ENCODE measurements at regions not wholly inside any gene's neighbourhood (a gene's known extent, or its start where the extent isn't known, plus 50 kb on each side); places are given as distances from the start of the nearest gene placed in this dataset.

- TF ChIP-seq, protein P1, sequence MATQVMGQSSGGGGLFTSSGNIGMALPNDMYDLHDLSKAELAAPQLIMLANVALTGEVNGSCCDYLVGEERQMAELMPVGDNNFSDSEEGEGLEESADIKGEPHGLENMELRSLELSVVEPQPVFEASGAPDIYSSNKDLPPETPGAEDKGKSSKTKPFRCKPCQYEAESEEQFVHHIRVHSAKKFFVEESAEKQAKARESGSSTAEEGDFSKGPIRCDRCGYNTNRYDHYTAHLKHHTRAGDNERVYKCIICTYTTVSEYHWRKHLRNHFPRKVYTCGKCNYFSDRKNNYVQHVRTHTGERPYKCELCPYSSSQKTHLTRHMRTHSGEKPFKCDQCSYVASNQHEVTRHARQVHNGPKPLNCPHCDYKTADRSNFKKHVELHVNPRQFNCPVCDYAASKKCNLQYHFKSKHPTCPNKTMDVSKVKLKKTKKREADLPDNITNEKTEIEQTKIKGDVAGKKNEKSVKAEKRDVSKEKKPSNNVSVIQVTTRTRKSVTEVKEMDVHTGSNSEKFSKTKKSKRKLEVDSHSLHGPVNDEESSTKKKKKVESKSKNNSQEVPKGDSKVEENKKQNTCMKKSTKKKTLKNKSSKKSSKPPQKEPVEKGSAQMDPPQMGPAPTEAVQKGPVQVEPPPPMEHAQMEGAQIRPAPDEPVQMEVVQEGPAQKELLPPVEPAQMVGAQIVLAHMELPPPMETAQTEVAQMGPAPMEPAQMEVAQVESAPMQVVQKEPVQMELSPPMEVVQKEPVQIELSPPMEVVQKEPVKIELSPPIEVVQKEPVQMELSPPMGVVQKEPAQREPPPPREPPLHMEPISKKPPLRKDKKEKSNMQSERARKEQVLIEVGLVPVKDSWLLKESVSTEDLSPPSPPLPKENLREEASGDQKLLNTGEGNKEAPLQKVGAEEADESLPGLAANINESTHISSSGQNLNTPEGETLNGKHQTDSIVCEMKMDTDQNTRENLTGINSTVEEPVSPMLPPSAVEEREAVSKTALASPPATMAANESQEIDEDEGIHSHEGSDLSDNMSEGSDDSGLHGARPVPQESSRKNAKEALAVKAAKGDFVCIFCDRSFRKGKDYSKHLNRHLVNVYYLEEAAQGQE (IDR thresholded peaks at IDR 0.05; ENCODE audit: insufficient read depth in 1 of 2, low read depth in 2 of 2, low read length in 2 of 2): no peak
- TF ChIP-seq FOXP2 (optimal IDR thresholded peaks at IDR 0.05; ENCODE audit: borderline replicate concordance, extremely low read depth, extremely low read length, insufficient read depth) (no peak), POLR2AphosphoS5 (IDR thresholded peaks at IDR 0.05; ENCODE audit: low read depth, low read length) (no peak), TAF1 (IDR thresholded peaks at IDR 0.05; ENCODE audit: borderline replicate concordance, insufficient read depth, low read length) (no peak), SIN3A (IDR thresholded peaks at IDR 0.05; ENCODE audit: borderline replicate concordance, insufficient read depth, low read length) (no peak)
Observed at GRCh38 chr17:72432143-72432621, 311.4 kb downstream of the SOX9 start.

- no peak for TF ChIP-seq TAF1 (IDR thresholded peaks at IDR 0.05; ENCODE audit: borderline replicate concordance, insufficient read depth, low read length)
- TF ChIP-seq, protein P1 (IDR thresholded peaks at IDR 0.05; ENCODE audit: insufficient read depth in 1 of 2, low read depth in 2 of 2, low read length in 2 of 2): no peak
- TF ChIP-seq POLR2AphosphoS5 (IDR thresholded peaks at IDR 0.05; ENCODE audit: low read depth, low read length): no peak
Observed at GRCh38 chr17:72432881-72433280, 312.1 kb downstream of the SOX9 start.

DNA sequence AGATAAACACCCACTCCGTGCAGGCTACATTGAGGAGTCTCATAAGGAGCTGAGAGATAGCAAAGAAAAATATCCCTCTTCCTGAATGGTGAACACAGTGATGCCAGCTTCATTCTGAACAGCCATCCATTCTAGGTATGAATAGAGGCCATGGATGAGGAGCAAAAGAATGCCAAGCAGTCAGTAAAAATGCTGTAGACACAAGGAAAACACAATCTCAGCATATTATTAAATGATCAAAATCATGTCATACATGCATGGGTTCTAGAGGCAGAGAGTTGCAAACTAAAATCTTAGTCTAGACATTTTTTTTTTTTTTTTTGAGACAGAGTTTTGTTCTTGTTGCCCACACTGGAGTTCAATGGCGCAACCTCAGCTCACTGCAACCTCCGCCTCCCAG is 313.0 kb downstream of the SOX9 start:
- TF ChIP-seq SIN3A (IDR thresholded peaks at IDR 0.05; ENCODE audit: borderline replicate concordance, insufficient read depth, low read length): no peak
- TF ChIP-seq, protein P1 (IDR thresholded peaks at IDR 0.05; ENCODE audit: insufficient read depth in 1 of 2, low read depth in 2 of 2, low read length in 2 of 2): no peak
- no peak for TF ChIP-seq TAF1 (IDR thresholded peaks at IDR 0.05; ENCODE audit: borderline replicate concordance, insufficient read depth, low read length)
- no peak for TF ChIP-seq FOXP2 (optimal IDR thresholded peaks at IDR 0.05; ENCODE audit: borderline replicate concordance, extremely low read depth, extremely low read length, insufficient read depth)
- no peak for TF ChIP-seq POLR2AphosphoS5 (IDR thresholded peaks at IDR 0.05; ENCODE audit: low read depth, low read length)

DNA sequence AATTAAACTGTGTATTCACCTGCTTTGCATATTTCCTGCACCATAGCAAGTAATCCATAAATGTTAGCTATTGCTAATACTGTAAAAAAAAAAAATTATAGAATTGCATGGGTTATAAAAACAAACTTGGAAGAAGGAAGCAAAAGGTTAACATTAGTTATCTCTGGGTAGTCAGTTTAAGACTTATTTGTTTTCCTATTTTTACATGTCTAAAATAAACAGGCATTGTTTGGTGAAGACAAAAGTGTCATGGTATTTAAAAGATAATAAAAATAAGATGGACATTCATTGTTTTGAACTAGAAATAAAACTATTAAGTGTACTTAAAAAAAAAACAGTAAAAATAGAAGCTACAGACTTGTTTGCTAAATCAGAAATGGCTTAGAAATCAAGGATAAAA is 313.8 kb downstream of the SOX9 start:
- TF ChIP-seq SIN3A (IDR thresholded peaks at IDR 0.05; ENCODE audit: borderline replicate concordance, insufficient read depth, low read length): no peak
- TF ChIP-seq, protein P1 (IDR thresholded peaks at IDR 0.05; ENCODE audit: insufficient read depth in 1 of 2, low read depth in 2 of 2, low read length in 2 of 2): no peak
- no peak for TF ChIP-seq FOXP2 (optimal IDR thresholded peaks at IDR 0.05; ENCODE audit: borderline replicate concordance, extremely low read depth, extremely low read length, insufficient read depth)
- TF ChIP-seq TAF1 (IDR thresholded peaks at IDR 0.05; ENCODE audit: borderline replicate concordance, insufficient read depth, low read length): no peak
- TF ChIP-seq POLR2AphosphoS5 (IDR thresholded peaks at IDR 0.05; ENCODE audit: low read depth, low read length): no peak

- TF ChIP-seq SIN3A (IDR thresholded peaks at IDR 0.05; ENCODE audit: borderline replicate concordance, insufficient read depth, low read length) (no peak), POLR2AphosphoS5 (IDR thresholded peaks at IDR 0.05; ENCODE audit: low read depth, low read length) (no peak), TAF1 (IDR thresholded peaks at IDR 0.05; ENCODE audit: borderline replicate concordance, insufficient read depth, low read length) (no peak), FOXP2 (optimal IDR thresholded peaks at IDR 0.05; ENCODE audit: borderline replicate concordance, extremely low read depth, extremely low read length, insufficient read depth) (no peak)
- TF ChIP-seq, protein P1 (IDR thresholded peaks at IDR 0.05; ENCODE audit: insufficient read depth in 1 of 2, low read depth in 2 of 2, low read length in 2 of 2): no peak
Observed at GRCh38 chr17:72434991-72435618, 314.3 kb downstream of the SOX9 start.

Data from PFSK-1 (cell line).